IPS-NIHi11 (cell line): ENCODE measurements at regions not wholly inside any gene's neighbourhood (a gene's known extent, or its start where the extent isn't known, plus 50 kb on each side); places are given as distances from the start of the nearest gene placed in this dataset.
"Not testable (repeated sequence)": the region's sequence is repeated elsewhere in the genome, so short reads cannot be mapped to it uniquely, and the experiment has no call there.

Source experiments
- DNase-seq: peaks from one replicate; pipeline ENCODE4 v3.0.0; 2012; ENCODE audit warnings: mixed read lengths, low spot score

GRCh38 chr7:88614736-88615135, 144.8 kb upstream of the ZNF804B start:
- no peak for DNase-seq

GRCh38 chr7:88610942-88611341, 148.6 kb upstream of the ZNF804B start:
- DNase-seq = no peak

GRCh38 chr7:88600695-88601094, 158.8 kb upstream of the ZNF804B start:
- no peak for DNase-seq

- peak; percentile 7 for DNase-seq
Observed at GRCh38 chr7:88599528-88599927, 160.0 kb upstream of the ZNF804B start.

GRCh38 chr7:88597941-88598425, 161.5 kb upstream of the ZNF804B start:
- DNase-seq = no peak

GRCh38 chr7:88590963-88591362, 168.5 kb upstream of the ZNF804B start:
- no peak for DNase-seq

- DNase-seq = no peak
Observed at GRCh38 chr7:88589927-88590326, 169.6 kb upstream of the ZNF804B start.

- no peak for DNase-seq
Observed at GRCh38 chr7:88586890-88587289, 172.6 kb upstream of the ZNF804B start.

- no peak for DNase-seq
Observed at GRCh38 chr7:88586219-88586618, 173.3 kb upstream of the ZNF804B start.

GRCh38 chr7:88576720-88577119, 182.8 kb upstream of the ZNF804B start:
- DNase-seq = no peak

- DNase-seq = no peak
Observed at GRCh38 chr7:88566162-88566729, 193.3 kb upstream of the ZNF804B start.

GRCh38 chr7:88565401-88565800, 194.1 kb upstream of the ZNF804B start:
- no peak for DNase-seq

- not testable (repeated sequence) for DNase-seq
Observed at GRCh38 chr7:88556441-88556840, 203.1 kb upstream of the ZNF804B start.

- not testable (repeated sequence) for DNase-seq
Observed at GRCh38 chr7:88554847-88555246, 204.7 kb upstream of the ZNF804B start.

GRCh38 chr7:88548399-88548798, 211.1 kb upstream of the ZNF804B start:
- no peak for DNase-seq

GRCh38 chr7:88546808-88547207, 212.7 kb upstream of the ZNF804B start:
- DNase-seq = peak; percentile 37

- no peak for DNase-seq
Observed at GRCh38 chr7:88545663-88546062, 213.8 kb upstream of the ZNF804B start.

GRCh38 chr7:88540012-88540411, 219.5 kb upstream of the ZNF804B start:
- DNase-seq = no peak

- DNase-seq = no peak
Observed at GRCh38 chr7:88539518-88539917, 220.0 kb upstream of the ZNF804B start.

- DNase-seq = no peak
Observed at GRCh38 chr7:88523645-88524044, 217.0 kb upstream of the STEAP4 start.

- no peak for DNase-seq
Observed at GRCh38 chr7:88522771-88523293, 216.1 kb upstream of the STEAP4 start.

- DNase-seq = no peak
Observed at GRCh38 chr7:88516429-88516828, 209.7 kb upstream of the STEAP4 start.

GRCh38 chr7:88515301-88515700, 208.6 kb upstream of the STEAP4 start:
- no peak for DNase-seq

- DNase-seq = no peak
Observed at GRCh38 chr7:88509341-88509740, 202.6 kb upstream of the STEAP4 start.
